PC-9 (cell line): ENCODE measurements at regions not wholly inside any gene's neighbourhood (a gene's known extent, or its start where the extent isn't known, plus 50 kb on each side); places are given as distances from the start of the nearest gene placed in this dataset.

Source experiments
- BruUV-seq: library from RNA; stranded (reverse); fragments of 400-500 nt; replicated peaks from 2 replicates; lab custom pipeline; 2021; lab: Mats Ljungman, UMichigan
- CTCF ChIA-PET: fragments of 300-600 bp; sonication (Branson Sonifier 250); formaldehyde crosslinking; loops from one replicate; lab custom pipeline; 2022; ENCODE audit warnings: antibody characterized with exemption; lab: Charles Lee
- POLR2A ChIA-PET: fragments of 300-600 bp; sonication (Branson Sonifier 250); formaldehyde crosslinking; loops from one replicate; lab custom pipeline; 2022; ENCODE audit warnings: antibody characterized with exemption; ENCODE audit not compliant: unreplicated experiment; lab: Charles Lee
- DNase-seq, 2 experiments: peaks; one replicate each; pipeline versions ENCODE4 v3.0.0 to v3.0.0-alpha.2; 2015 to 2022; ENCODE audit warnings: mixed read lengths in 1 of 2
- H2AFZ ChIP-seq: fragments of 200-600 bp; sonication (generic); 2 replicates; pipeline ENCODE4 v1.8.1; 2017; ENCODE audit warnings: antibody characterized with exemption
- H3F3A ChIP-seq: fragments of 200-600 bp; sonication (generic); 2 replicates; pipeline ENCODE4 v1.8.1; 2017; ENCODE audit warnings: antibody characterized with exemption, mild to moderate bottlenecking, low read depth; ENCODE audit not compliant: insufficient read depth
- H3K27ac ChIP-seq: fragments of 200-600 bp; sonication (generic); 2 replicates; pipeline ENCODE4 v1.6.1; 2016; ENCODE audit warnings: mixed run types
- H3K27me3 ChIP-seq: fragments of 200-600 bp; sonication (generic); 2 replicates; pipeline ENCODE4 v1.6.1; 2016; ENCODE audit warnings: low read depth, mixed run types; ENCODE audit not compliant: insufficient read depth
- H3K36me3 ChIP-seq: fragments of 200-600 bp; sonication (generic); 2 replicates; pipeline ENCODE4 v1.6.1; 2016; ENCODE audit warnings: low read depth, mixed run types
- H3K4me1 ChIP-seq: fragments of 200-600 bp; sonication (generic); replicated peaks from 2 replicates; pipeline ENCODE4 v1.6.1; 2016; ENCODE audit warnings: mixed run types; ENCODE audit not compliant: insufficient read depth
- H3K4me2 ChIP-seq: fragments of 200-600 bp; sonication (generic); 2 replicates; pipeline ENCODE4 v1.6.1; 2017; ENCODE audit warnings: mixed run types
- H3K4me3 ChIP-seq: fragments of 200-600 bp; sonication (generic); 2 replicates; pipeline ENCODE4 v1.6.1; 2016; ENCODE audit warnings: mixed run types
- H3K79me2 ChIP-seq: fragments of 200-600 bp; sonication (generic); 2 replicates; pipeline ENCODE4 v1.6.1; 2017; ENCODE audit warnings: low read depth, mixed run types
- H3K9me2 ChIP-seq: fragments of 200-600 bp; sonication (generic); 2 replicates; pipeline ENCODE4 v1.8.1; 2017; ENCODE audit warnings: mild to moderate bottlenecking; ENCODE audit not compliant: insufficient read depth
- H3K9me3 ChIP-seq: fragments of 200-600 bp; sonication (generic); 2 replicates; pipeline ENCODE4 v1.8.1; 2016; ENCODE audit warnings: low read depth; ENCODE audit not compliant: insufficient read depth
- H4K20me1 ChIP-seq: fragments of 200-600 bp; sonication (generic); 2 replicates; pipeline ENCODE4 v1.8.1; 2017; ENCODE audit not compliant: insufficient read depth
- CTCF ChIP-seq: fragments of 200-600 bp; sonication (generic); conservative IDR thresholded peaks from 2 replicates; pipeline ENCODE4 v1.6.1; 2017; ENCODE audit warnings: mixed run types, antibody characterized with exemption, mild to moderate bottlenecking, moderate library complexity
- EZH2 ChIP-seq: fragments of 200-600 bp; sonication (generic); IDR thresholded peaks from 2 replicates; pipeline ENCODE4 v1.8.0; 2017; ENCODE audit warnings: antibody characterized with exemption, low read depth
- intact Hi-C: fragments of 100-400 bp; cut with micrococcal nuclease; formaldehyde crosslinking; loops from one replicate; pipeline ENCODE4 v1.10.0; 2022; ENCODE audit not compliant: unreplicated experiment

- intact Hi-C loops, result no loop called here
- Histone ChIP-seq H3F3A (no peaks in the 10 kb centered on the region), H3K9me2 (no peaks in the 10 kb centered on the region; the same call in 1 of the 2 replicates), H3K27me3 (no peaks in the 10 kb centered on the region), H3K79me2 (no peaks in the 10 kb centered on the region), H2AFZ (no peak overlapping the region), H3K4me2 (no peak overlapping the region), H4K20me1 (no peaks in the 10 kb centered on the region), H3K4me1 (no peaks in the 10 kb centered on the region), H3K27ac (no peak overlapping the region), H3K9me3 (no peaks in the 10 kb centered on the region), H3K4me3 (no peak overlapping the region), H3K36me3 (no peaks in the 10 kb centered on the region)
- POLR2A ChIA-PET, result no interaction called here
- TF ChIP-seq EZH2, result no peak
- no peak for TF ChIP-seq CTCF
- DNase-seq, result no peak
- CTCF ChIA-PET, result no interaction called here
- no TSS peak for BruUV-seq
Measured at GRCh38 chr2:223487214-223487846, 114.8 kb downstream of the SCG2 start.

- DNase-seq, result no peak
- H3K9me3 ChIP-seq, result no peaks in the 10 kb centered on the region
- H3F3A ChIP-seq, result no peaks in the 10 kb centered on the region
- intact Hi-C loops, result no loop called here
- H3K27me3 ChIP-seq, result no peaks in the 10 kb centered on the region
- no peak for TF ChIP-seq CTCF
- H2AFZ ChIP-seq, result no peak overlapping the region
- no peaks in the 10 kb centered on the region for H4K20me1 ChIP-seq
- no peak overlapping the region for H3K27ac ChIP-seq
- no peak overlapping the region for H3K4me3 ChIP-seq
- no peaks in the 10 kb centered on the region for H3K4me1 ChIP-seq
- no peak overlapping the region for H3K4me2 ChIP-seq
- ChIA-PET CTCF (no interaction called here), POLR2A (no interaction called here)
- H3K36me3 ChIP-seq, result no peaks in the 10 kb centered on the region
- BruUV-seq, result no TSS peak
- no peaks in the 10 kb centered on the region for H3K79me2 ChIP-seq
- no peaks in the 10 kb centered on the region; the same call in 1 of the 2 replicates for H3K9me2 ChIP-seq
Measured at GRCh38 chr2:223488814-223489213, 113.3 kb downstream of the SCG2 start.

GRCh38 chr2:223494496-223494895 is 107.7 kb downstream of the SCG2 start:
- Histone ChIP-seq H3K4me1 (no peaks in the 10 kb centered on the region), H3F3A (no peaks in the 10 kb centered on the region), H2AFZ (no peak overlapping the region), H3K36me3 (no peaks in the 10 kb centered on the region), H3K4me2 (no peak overlapping the region), H3K79me2 (no peaks in the 10 kb centered on the region), H4K20me1 (no peaks in the 10 kb centered on the region), H3K9me3 (no peaks in the 10 kb centered on the region), H3K9me2 (no peaks in the 10 kb centered on the region; the same call in 1 of the 2 replicates), H3K27ac (no peak overlapping the region), H3K27me3 (no peaks in the 10 kb centered on the region), H3K4me3 (no peak overlapping the region)
- ChIA-PET POLR2A (interaction anchor here (0.5 kb wide), 1 partner anchor 9 kb away, joined by 4 read pairs; no protein-coding TSS in a partner anchor), CTCF (no interaction called here)
- TF ChIP-seq EZH2 (no peak), CTCF (no peak)
- BruUV-seq, result no TSS peak
- no peak for DNase-seq
- intact Hi-C loops, result no loop called here
